SIG-M5 treated with dmso at 0.1 percent for 504 hours (cell line): ENCODE measurements at regions not wholly inside any gene's neighbourhood (a gene's known extent, or its start where the extent isn't known, plus 50 kb on each side); places are given as distances from the start of the nearest gene placed in this dataset.
"Not testable (repeated sequence)": the region's sequence is repeated elsewhere in the genome, so short reads cannot be mapped to it uniquely, and the experiment has no call there.

Experiments
- DNase-seq: peaks from one replicate; lab custom pipeline; 2025; ENCODE audit not compliant: unreplicated experiment; lab: John Stamatoyannopoulos, UW

GRCh38 chr12:8389296-8389695 lies 66.5 kb upstream of the CLEC6A start:
- not testable (repeated sequence) for DNase-seq

- DNase-seq = not testable (repeated sequence)
These were observed 65.6 kb upstream of the CLEC6A start for GRCh38 chr12:8390001-8390777.

- not testable (repeated sequence) for DNase-seq
These were observed 59.3 kb upstream of the CLEC6A start for GRCh38 chr12:8396225-8397071.

GRCh38 chr12:8397378-8397777 lies 58.4 kb upstream of the CLEC6A start:
- not testable (repeated sequence) for DNase-seq

- DNase-seq = not testable (repeated sequence)
These were observed 56.2 kb upstream of the CLEC6A start for GRCh38 chr12:8399496-8400034.

GRCh38 chr12:8403834-8404233 lies 51.9 kb upstream of the CLEC6A start:
- not testable (repeated sequence) for DNase-seq

- not testable (repeated sequence) for DNase-seq
These were observed 51.4 kb upstream of the CLEC6A start for GRCh38 chr12:8404341-8404740.
